ENCODE measurements at regions not wholly inside any gene's neighbourhood (a gene's known extent, or its start where the extent isn't known, plus 50 kb on each side); places are given as distances from the start of the nearest gene placed in this dataset.

GRCh38 chr2:24411488-24412151, 51.3 kb upstream of the ITSN2 start:
- no peak overlapping the region for H3K4me3 ChIP-seq
- no peaks in the 10 kb centered on the region for H3K36me3 ChIP-seq
- H3K4me1 ChIP-seq, result peaks cover 31% of the 10 kb centered on the region
- no peaks in the 10 kb centered on the region for H3K27me3 ChIP-seq
- peak; percentile 32 to 56 for DNase-seq
- H3K9me3 ChIP-seq (replicated peaks), result no peaks in the 10 kb centered on the region
- H3K27ac ChIP-seq, result peak overlapping the region; percentile 98

- peak; percentile 97 to 98 for DNase-seq
- Histone ChIP-seq H3K36me3 (no peaks in the 10 kb centered on the region), H3K4me3 (peak overlapping the region; percentile 23), H3K27ac (peak overlapping the region; percentile 98), H3K9me3 (replicated peaks) (no peaks in the 10 kb centered on the region), H3K4me1 (peaks cover 31% of the 10 kb centered on the region), H3K27me3 (no peaks in the 10 kb centered on the region)
Measured at GRCh38 chr2:24410976-24411375, 50.6 kb upstream of the ITSN2 start.

- peak; percentile 91 to 100 for DNase-seq
- H3K36me3 ChIP-seq, result no peaks in the 10 kb centered on the region
- H3K4me1 ChIP-seq, result peaks cover 31% of the 10 kb centered on the region
- no peaks in the 10 kb centered on the region for H3K27me3 ChIP-seq
- H3K9me3 ChIP-seq (replicated peaks), result no peaks in the 10 kb centered on the region
- peak overlapping the region; percentile 98 for H3K27ac ChIP-seq
- H3K4me3 ChIP-seq, result peak overlapping the region; percentile 23
Measured at GRCh38 chr2:24409700-24410556, 49.6 kb upstream of the ITSN2 start.

All from SJCRH30 (cell line).